Gastroesophageal sphincter (tissue), 4 donors: ENCODE measurements at regions not wholly inside any gene's neighbourhood (a gene's known extent, or its start where the extent isn't known, plus 50 kb on each side); places are given as distances from the start of the nearest gene placed in this dataset.

Source experiments
- ATAC-seq: fragments of 150-250 bp; one replicate; pipeline ENCODE4 v1.9.1; 2016; ENCODE audit warnings: mild to moderate bottlenecking, moderate library complexity
- H3K27ac ChIP-seq, 4 donors: fragments of 200-600 bp; sonication (generic) in 3 of 4; 1 replicate in 3 of 4; 2 replicates in 1 of 4; pipeline ENCODE4 v1.5.1; 2016 to 2019
- H3K27me3 ChIP-seq: fragments of 200-600 bp; sonication (generic); one replicate; pipeline ENCODE4 v1.5.1; 2019
- H3K36me3 ChIP-seq, 2 donors: fragments of 200-600 bp; sonication (generic); one replicate each; pipeline ENCODE4 v1.5.1; 2019; ENCODE audit warnings: control low read depth in 1 of 2
- H3K4me1 ChIP-seq, 3 donors: fragments of 200-600 bp; sonication (generic); 1 replicate in 2 of 3; 2 replicates in 1 of 3; pipeline ENCODE4 v1.5.1; 2016 to 2019; ENCODE audit warnings: control low read depth in 2 of 3
- H3K4me3 ChIP-seq, 2 donors: fragments of 200-600 bp; sonication (generic); one replicate each; pipeline ENCODE4 v1.5.1; 2019; ENCODE audit warnings: mild to moderate bottlenecking in 1 of 2, moderate library complexity in 1 of 2
- H3K9me3 ChIP-seq, 3 donors: fragments of 200-600 bp; sonication (generic); one replicate each; pipeline ENCODE4 v1.5.1; 2017 to 2019; ENCODE audit warnings: control low read depth in 2 of 3
- EP300 ChIP-seq: sonication (generic); formaldehyde crosslinking; IDR thresholded peaks from one replicate; pipeline ENCODE4 v1.6.1; 2017; ENCODE audit warnings: antibody characterized with exemption, mild to moderate bottlenecking
- POLR2A ChIP-seq, 2 donors: fragments of 450-650 bp; IDR thresholded peaks; one replicate each; pipeline ENCODE4 v1.6.1; 2017; ENCODE audit warnings: antibody characterized with exemption in 2 of 2, mild to moderate bottlenecking in 2 of 2, moderate library complexity in 1 of 2
- POLR2AphosphoS5 ChIP-seq: sonication (generic); formaldehyde crosslinking; IDR thresholded peaks from one replicate; pipeline ENCODE4 v1.6.1; 2017; ENCODE audit warnings: antibody characterized with exemption
- WGBS, 2 donors: methylation state at CpG; one replicate each; pipeline ENCODE4 v1.1.5; 2018; ENCODE audit warnings: low coverage in 1 of 2; 5-methylcytosine and 5-hydroxymethylcytosine counted together
- TF ChIP-seq, protein P1 (sequence below), 4 experiments: fragments of 200-600 bp in 2 of 4; fragments of 450-650 bp in 2 of 4; sonication (generic) in 1 of 4; IDR thresholded peaks; one replicate each; pipeline ENCODE4 v1.5.1; 2017 to 2019; ENCODE audit warnings: antibody characterized with exemption in 4 of 4, mild to moderate bottlenecking in 2 of 4, moderate library complexity in 2 of 4

DNA sequence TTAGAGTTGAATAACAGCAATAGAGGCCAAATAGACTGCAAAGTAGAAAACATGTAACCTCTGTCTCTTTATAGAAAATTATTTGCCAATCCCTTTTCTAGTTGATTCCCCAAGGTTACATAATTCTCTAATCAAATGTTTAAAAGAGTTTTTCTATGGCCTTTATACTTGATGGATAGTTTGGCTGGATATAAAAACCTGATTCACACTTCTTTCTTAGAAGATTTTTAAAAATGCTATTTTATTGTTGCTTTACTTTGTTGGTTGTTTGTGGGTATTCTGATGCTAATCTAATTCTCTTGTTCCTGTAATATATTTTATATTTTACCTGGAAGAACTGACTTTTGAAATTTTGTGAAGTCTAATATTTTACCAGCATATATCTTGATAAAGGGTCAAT is 331.1 kb upstream of the MTPN start:
- no peak for ATAC-seq
- TF ChIP-seq EP300 (no peak), POLR2AphosphoS5 (no peak), POLR2A (IDR thresholded peaks at IDR 0.05) (no peak)
- TF ChIP-seq, protein P1, sequence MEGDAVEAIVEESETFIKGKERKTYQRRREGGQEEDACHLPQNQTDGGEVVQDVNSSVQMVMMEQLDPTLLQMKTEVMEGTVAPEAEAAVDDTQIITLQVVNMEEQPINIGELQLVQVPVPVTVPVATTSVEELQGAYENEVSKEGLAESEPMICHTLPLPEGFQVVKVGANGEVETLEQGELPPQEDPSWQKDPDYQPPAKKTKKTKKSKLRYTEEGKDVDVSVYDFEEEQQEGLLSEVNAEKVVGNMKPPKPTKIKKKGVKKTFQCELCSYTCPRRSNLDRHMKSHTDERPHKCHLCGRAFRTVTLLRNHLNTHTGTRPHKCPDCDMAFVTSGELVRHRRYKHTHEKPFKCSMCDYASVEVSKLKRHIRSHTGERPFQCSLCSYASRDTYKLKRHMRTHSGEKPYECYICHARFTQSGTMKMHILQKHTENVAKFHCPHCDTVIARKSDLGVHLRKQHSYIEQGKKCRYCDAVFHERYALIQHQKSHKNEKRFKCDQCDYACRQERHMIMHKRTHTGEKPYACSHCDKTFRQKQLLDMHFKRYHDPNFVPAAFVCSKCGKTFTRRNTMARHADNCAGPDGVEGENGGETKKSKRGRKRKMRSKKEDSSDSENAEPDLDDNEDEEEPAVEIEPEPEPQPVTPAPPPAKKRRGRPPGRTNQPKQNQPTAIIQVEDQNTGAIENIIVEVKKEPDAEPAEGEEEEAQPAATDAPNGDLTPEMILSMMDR (IDR thresholded peaks at IDR 0.05): no peak
- Histone ChIP-seq H3K9me3 (peaks cover 0 to 10% (median 0%) of the 10 kb centered on the region in 3 donors), H3K4me3 (no peak overlapping the region), H3K36me3 (no peaks in the 10 kb centered on the region), H3K27me3 (no peaks in the 10 kb centered on the region), H3K27ac (no peak overlapping the region), H3K4me1 (no peaks in the 10 kb centered on the region)

DNA sequence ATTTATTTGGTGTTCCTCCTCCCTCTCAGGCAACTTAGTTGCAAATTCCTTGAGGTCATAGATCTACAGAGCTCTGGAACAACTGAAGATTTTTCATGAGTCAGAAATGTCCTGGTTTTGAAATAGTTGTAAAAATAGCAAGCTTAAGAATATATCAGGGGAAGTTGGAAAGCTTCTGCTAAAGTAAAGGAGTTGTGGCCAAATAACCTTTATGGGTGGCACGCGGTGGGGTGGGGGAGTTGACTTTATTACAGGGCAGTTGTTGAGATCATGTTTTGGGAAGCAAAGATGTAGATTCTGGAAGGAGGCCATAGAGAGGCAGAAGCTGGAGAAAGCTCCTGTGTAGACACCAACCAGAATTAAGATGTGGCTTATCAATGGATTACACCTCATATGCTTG is 326.0 kb upstream of the MTPN start:
- 37 to 80% methylated on average over 2 of the region's 2 CpGs for WGBS, 2 donors
- no peak overlapping the region for H3K4me3 ChIP-seq
- peak; percentile 34 for ATAC-seq
- H3K9me3 ChIP-seq: peaks cover 0 to 10% (median 0%) of the 10 kb centered on the region in 3 donors
- TF ChIP-seq POLR2A (IDR thresholded peaks at IDR 0.05): no peak
- TF ChIP-seq, protein P1 (IDR thresholded peaks at IDR 0.05): no peak
- TF ChIP-seq POLR2AphosphoS5: peak; percentile 5
- TF ChIP-seq EP300: no peak
- no peaks in the 10 kb centered on the region for H3K4me1 ChIP-seq
- no peaks in the 10 kb centered on the region for H3K27me3 ChIP-seq
- no peaks in the 10 kb centered on the region for H3K36me3 ChIP-seq
- no peak overlapping the region for H3K27ac ChIP-seq

DNA sequence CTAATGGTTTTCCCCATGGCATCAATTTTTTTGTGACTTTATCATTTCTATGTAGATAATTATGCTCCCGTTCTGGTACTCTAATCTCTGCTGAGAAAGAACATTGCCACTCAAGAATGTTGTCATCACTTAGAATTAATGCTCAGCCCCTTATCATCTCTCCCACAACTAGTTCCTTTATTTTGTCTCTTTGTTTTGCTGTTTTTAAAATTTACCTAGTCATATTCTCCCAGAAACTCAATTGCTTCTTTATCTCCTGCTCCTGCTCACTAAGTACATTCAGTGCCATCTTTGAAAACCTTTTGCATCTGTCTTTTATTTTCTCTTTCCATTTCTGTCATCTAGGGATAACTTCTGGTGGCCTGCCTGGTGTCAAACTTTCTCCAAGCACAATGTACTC is 324.9 kb upstream of the MTPN start:
- no peak overlapping the region for H3K27ac ChIP-seq
- H3K36me3 ChIP-seq: no peaks in the 10 kb centered on the region
- WGBS, 2 donors: 74% methylated on average over 1 of the region's 1 CpG; no CpG with 5 or more reads in 1 of the 2 donors
- no peaks in the 10 kb centered on the region for H3K27me3 ChIP-seq
- peaks cover 0 to 9% (median 0%) of the 10 kb centered on the region in 3 donors for H3K9me3 ChIP-seq
- H3K4me1 ChIP-seq: no peaks in the 10 kb centered on the region
- H3K4me3 ChIP-seq: no peak overlapping the region
- ATAC-seq: no peak
- TF ChIP-seq POLR2AphosphoS5 (no peak), POLR2A (IDR thresholded peaks at IDR 0.05) (no peak), EP300 (no peak)
- TF ChIP-seq, protein P1 (IDR thresholded peaks at IDR 0.05): no peak

DNA sequence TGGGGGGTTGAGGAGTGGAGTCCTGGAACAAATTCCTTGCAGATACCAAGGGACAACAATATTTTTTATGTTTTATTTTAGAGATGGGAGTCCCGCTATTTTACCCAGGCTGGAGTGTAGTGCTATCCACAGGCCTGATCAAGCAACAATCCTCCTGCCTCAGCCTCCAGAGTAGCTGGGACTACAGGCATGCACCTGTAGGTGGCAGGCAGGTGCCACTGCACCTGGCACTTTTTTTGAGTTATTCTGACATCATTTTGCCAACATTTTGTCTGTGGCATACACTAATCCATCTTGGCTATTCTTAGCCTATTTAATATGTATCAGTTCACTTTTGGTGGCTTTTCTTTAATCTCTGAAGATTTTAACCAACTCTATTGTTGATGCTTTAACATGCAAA is 317.8 kb upstream of the MTPN start:
- Histone ChIP-seq H3K4me1 (no peaks in the 10 kb centered on the region), H3K36me3 (no peaks in the 10 kb centered on the region), H3K9me3 (no peaks in the 10 kb centered on the region), H3K27me3 (no peaks in the 10 kb centered on the region), H3K27ac (no peak overlapping the region), H3K4me3 (no peak overlapping the region)
- ATAC-seq: no peak
- WGBS, 2 donors: 100% methylated on average over 1 of the region's 1 CpG
- TF ChIP-seq POLR2A (IDR thresholded peaks at IDR 0.05): no peak
- no peak for TF ChIP-seq POLR2AphosphoS5
- TF ChIP-seq, protein P1 (IDR thresholded peaks at IDR 0.05): no peak
- TF ChIP-seq EP300: no peak

DNA sequence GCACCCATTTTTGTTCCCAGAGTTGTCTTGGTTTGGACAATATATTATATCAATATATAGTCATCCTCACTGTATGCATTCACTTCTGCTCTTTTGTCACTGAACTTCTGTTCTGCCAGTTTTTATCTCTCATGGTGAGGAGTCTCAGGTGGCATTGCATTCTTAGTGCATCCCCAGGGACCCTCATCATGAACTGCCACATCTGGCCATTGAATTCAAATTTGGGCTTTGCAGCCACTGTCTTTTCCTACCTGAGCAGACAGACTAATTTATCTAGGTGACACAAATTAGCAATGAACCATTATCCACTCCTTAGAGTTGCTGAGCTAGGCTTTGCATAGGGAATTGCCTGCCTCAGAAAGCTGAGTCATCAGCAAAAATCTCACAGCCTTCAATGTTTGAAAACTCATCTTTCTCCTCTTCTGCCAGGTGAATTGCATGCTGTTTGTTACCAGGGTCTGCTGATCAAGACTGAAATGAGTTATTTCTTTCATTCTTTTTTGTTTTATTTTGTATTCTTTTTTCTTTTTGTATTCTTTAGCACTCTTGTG is 316.8 kb upstream of the MTPN start:
- H3K9me3 ChIP-seq: no peaks in the 10 kb centered on the region
- TF ChIP-seq POLR2AphosphoS5: no peak
- TF ChIP-seq, protein P1 (IDR thresholded peaks at IDR 0.05): no peak
- H3K27ac ChIP-seq: no peak overlapping the region
- H3K36me3 ChIP-seq: no peaks in the 10 kb centered on the region
- no peaks in the 10 kb centered on the region for H3K4me1 ChIP-seq
- H3K27me3 ChIP-seq: no peaks in the 10 kb centered on the region
- no peak for ATAC-seq
- no peak overlapping the region for H3K4me3 ChIP-seq
